HT1080 (cell line): ENCODE measurements at regions not wholly inside any gene's neighbourhood (a gene's known extent, or its start where the extent isn't known, plus 50 kb on each side); places are given as distances from the start of the nearest gene placed in this dataset.

ENCODE experiments used
- DNase-seq: peaks from one replicate; pipeline ENCODE4 v3.0.0-alpha.2; 2015; ENCODE audit warnings: low read depth

GRCh38 chr21:32134441-32135130, 144.3 kb downstream of the MIS18A start:
- no peak for DNase-seq

DNA sequence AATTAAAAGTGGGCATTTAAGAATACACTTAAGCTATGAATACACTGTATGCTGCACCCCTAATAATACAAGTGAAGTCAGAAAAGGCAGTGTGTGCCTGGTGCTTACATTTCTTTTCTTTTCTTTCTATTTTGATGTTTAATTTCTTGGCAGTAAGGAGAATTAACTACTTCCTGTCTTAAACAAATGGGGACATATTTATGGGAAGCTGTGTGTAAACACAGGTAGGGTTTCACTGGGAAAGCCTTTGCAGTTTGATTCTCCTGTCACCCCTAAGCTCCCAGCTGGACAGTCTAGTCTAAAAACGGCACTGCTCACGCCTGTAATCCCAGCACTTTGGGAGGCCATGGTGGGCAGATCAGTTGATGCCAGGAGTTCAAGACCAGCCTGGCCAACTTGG, 146.0 kb downstream of the MIS18A start:
- no peak for DNase-seq

GRCh38 chr21:32132409-32132808, 146.4 kb downstream of the MIS18A start:
- DNase-seq = no peak

DNA sequence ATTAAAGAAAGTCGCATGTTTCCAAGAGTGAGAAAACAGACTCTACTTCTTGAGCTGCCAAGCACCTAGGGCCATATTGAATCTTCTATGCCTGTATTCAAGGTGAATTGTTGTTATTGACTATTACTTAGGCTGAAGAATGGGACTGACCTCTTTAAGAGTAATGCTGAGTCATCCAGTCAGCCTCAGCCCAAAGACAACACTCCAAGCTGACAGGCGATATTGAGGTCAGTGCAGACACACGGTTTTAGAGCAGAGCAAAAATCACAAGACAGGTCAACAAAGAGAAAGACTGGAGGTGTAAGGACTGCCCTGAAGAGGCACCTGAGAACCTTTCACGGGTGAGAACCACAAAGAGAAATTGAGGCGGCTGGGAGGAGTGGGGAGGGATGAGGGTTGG, 146.9 kb downstream of the MIS18A start:
- peak; percentile 8 for DNase-seq

DNA sequence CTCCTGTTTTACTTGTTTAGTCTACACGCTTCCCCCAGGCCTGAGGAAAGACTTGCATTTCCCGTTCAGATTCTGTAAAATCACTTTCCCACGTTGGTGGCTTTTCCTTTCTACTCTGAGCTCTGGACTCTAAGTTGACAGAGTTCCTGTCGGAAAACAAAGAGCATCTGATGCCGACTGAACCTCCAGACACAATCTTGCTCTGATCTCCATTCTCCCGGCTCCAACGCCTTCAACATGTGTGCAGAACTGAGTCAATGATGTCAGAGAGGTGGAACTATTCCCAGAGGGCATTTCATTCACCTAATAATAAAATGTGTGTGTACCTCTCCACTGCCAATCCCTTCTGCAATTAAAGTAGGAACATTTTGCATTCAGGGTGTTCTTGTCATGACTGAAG, 147.7 kb downstream of the MIS18A start:
- DNase-seq = no peak

- DNase-seq = no peak
Measured at GRCh38 chr21:32130031-32130891, 148.6 kb downstream of the MIS18A start.

- no peak for DNase-seq
Measured at GRCh38 chr21:32127081-32127480, 151.8 kb downstream of the MIS18A start.

DNA sequence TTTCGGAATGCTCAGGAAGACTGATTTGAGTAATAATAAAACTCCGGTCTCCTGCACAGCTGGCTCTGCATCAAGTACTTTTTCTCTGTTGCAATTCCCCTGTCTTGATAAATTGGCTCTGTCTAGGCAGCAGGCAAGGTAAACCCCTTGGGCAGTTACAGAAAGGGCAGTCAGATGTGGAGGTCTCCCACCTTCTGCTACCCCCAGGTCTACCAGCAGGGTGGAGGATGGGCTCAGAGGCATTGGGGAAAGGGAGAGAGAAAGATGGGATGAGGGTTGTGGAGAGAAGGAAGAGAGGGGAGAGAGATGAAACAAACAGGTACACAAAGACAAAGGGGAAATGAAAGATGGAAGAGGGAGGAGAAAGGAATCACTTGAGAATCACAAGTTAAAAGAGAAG, 156.8 kb downstream of the MIS18A start:
- no peak for DNase-seq

DNA sequence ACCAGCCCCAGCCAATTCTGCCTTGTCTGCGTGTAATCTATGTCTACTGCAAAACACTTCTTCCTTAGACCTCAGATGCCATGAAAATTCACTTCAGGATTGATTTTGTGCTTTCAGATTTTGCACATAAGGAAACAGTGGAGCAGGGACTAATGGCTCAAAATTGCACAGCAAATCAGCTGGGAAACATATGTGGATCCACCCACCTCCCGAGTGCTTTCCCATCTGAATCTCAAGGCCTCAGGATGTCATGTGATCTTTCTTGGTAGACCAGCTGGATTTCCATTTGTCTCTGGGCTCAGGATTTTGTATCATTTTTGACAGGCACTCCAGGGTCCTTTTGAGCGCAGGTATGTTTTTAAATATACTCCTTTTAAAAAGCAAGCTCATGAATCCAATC, 158.6 kb downstream of the MIS18A start:
- no peak for DNase-seq

GRCh38 chr21:32119811-32120210, 159.0 kb downstream of the MIS18A start:
- no peak for DNase-seq

- DNase-seq = no peak
Measured at GRCh38 chr21:32119389-32119788, 159.5 kb downstream of the MIS18A start.

DNA sequence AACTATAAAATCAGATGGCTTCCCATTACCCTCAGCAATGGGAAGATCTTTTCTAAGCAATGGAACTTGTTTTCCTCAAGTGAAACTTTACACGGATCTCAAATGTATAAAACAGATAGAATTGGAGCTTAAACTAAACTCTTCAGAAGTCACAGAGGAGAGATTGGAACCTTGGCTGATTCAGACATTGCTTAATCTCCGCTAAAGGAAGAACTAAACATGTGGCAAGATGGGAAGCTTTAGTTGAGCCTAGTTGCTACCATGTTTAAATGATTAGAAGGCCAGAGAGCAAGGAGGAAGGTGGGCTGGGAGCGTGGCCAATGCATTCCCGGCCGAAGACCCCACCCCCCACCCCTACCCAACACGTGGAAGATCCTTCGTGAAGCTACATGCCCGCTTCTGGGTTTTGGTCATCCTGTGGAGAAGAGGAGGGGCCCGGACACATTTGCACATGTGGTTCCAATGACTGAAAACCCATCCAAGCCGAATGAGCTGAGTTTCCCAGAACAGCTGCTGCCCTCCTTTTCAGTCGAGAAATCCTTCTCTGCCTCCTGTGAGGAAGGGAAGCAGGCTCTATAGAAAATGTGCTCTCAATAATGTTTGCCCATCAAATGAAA, 164.3 kb downstream of the MIS18A start:
- no peak for DNase-seq

DNA sequence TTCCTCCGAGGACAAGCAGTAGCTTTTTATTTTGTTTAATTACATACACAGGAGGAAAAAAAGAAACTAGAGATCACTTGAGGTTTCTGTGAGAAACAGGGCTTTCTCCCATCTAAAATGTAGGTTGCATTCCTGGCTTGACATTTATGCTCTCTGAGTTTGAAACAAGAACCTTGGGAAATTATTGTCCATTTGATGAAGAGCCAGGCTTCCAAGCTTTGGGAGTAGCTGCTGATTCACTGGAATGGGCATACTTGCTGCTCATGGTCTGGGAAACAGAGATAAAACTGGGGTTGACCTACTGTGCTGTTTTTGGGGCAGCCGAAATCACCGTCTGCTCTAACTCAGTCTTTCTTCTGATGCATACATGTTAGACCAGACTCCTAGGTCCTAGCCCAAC, 165.4 kb downstream of the MIS18A start:
- DNase-seq = no peak

GRCh38 chr21:32112195-32112594, 166.7 kb downstream of the MIS18A start:
- no peak for DNase-seq

DNA sequence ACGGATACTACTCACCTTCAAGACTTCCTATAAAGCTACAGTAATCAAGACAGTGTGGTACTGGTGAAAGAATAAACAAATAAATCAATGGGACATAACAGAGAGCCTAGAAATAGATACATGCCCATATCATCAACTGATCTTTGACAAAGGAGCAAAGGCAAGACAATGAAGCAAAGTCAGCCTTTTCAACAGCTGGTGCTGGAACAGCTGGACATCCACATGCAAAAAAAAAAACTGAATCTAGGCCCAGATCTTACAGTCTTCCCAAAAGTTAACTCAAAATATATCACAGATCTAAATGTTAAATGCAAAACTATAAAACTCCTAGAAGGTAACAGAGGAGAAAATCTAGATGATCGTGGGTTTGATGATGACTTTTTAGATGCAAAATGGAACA, 170.3 kb downstream of the MIS18A start:
- no peak for DNase-seq

DNA sequence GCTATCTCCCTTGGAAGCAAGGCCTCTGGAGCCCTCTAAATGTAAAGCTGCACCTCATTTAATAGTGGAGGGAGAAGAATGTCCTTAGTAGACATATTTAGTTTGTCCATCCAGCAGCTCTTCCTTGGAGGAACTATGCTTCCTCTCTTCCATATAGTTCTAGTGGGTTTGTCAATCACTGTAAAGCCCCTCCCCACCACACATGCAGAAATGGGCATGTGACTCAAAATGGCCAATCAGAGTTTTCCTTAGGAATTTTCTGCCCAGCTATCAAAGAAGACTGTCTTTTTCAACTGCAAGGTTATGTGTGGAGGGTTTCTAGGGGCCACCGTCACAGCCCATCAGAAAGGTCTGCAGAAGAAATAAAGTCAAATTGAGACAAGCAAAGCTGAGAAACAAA, 175.5 kb downstream of the MIS18A start:
- no peak for DNase-seq

GRCh38 chr21:32102426-32102825, 176.4 kb downstream of the MIS18A start:
- no peak for DNase-seq

- DNase-seq = no peak
Measured at GRCh38 chr21:32101277-32101676, 177.6 kb downstream of the MIS18A start.

- no peak for DNase-seq
Measured at GRCh38 chr21:32100423-32100822, 178.4 kb downstream of the MIS18A start.

GRCh38 chr21:32099812-32100416, 178.9 kb downstream of the MIS18A start:
- no peak for DNase-seq

- DNase-seq = no peak
Measured at GRCh38 chr21:32096411-32096810, 182.4 kb downstream of the MIS18A start.

- peak; percentile 47 for DNase-seq
Measured at GRCh38 chr21:32094804-32095203, 184.0 kb downstream of the MIS18A start.
